SK-N-SH (cell line): ENCODE measurements at regions not wholly inside any gene's neighbourhood (a gene's known extent, or its start where the extent isn't known, plus 50 kb on each side); places are given as distances from the start of the nearest gene placed in this dataset.

Experiments
- CTCF ChIA-PET: fragments of 300-600, 350-600 bp; formaldehyde crosslinking; extraction: SDS; loops from one replicate; lab custom pipeline; 2021; lab: Yijun Ruan, JAX
- POLR2A ChIA-PET: fragments of 350-600 bp; sonication (Branson Sonifier 250); formaldehyde crosslinking; extraction: SDS; loops from one replicate; lab custom pipeline; 2020; ENCODE audit warnings: antibody characterized with exemption, inconsistent platforms; lab: Yijun Ruan, JAX
- DNase-seq: peaks from one replicate; pipeline ENCODE4 v3.0.0; 2012
- H2AFZ ChIP-seq: fragments of 200-600 bp; sonication (generic); 2 replicates; pipeline ENCODE4 v1.8.1; 2016; ENCODE audit warnings: antibody characterized with exemption, mild to moderate bottlenecking, low read depth
- H3F3A ChIP-seq: fragments of 200-600 bp; sonication (generic); replicated peaks from 2 replicates; pipeline ENCODE3; 2016; ENCODE audit warnings: antibody characterized with exemption, mild to moderate bottlenecking; ENCODE audit not compliant: insufficient read depth
- H3K27ac ChIP-seq, 2 experiments: fragments of 200-500 bp in 1 of 2; fragments of 200-600 bp in 1 of 2; sonication (Bioruptor generic) in 1 of 2; sonication (generic), shearing (Covaris generic) in 1 of 2; 2 replicates each; pipeline versions ENCODE4 v1.5.1 to v1.6.1; 2014 to 2016; ENCODE audit warnings: low read depth in 2 of 2, inconsistent platforms in 1 of 2, low read length in 1 of 2, mild to moderate bottlenecking in 1 of 2, mixed read lengths in 1 of 2
- H3K27me3 ChIP-seq: fragments of 200-600 bp; sonication (generic), shearing (Covaris generic); 2 replicates; pipeline ENCODE4 v1.6.1; 2016; ENCODE audit warnings: mixed run types; ENCODE audit not compliant: insufficient read depth
- H3K36me3 ChIP-seq, 2 experiments: fragments of 200-500 bp in 1 of 2; fragments of 200-600 bp in 1 of 2; sonication (Bioruptor generic) in 1 of 2; sonication (generic) in 1 of 2; replicated peaks in 1 of 2; 2 replicates each; pipeline versions ENCODE3 to v1.5.1; 2014 to 2016; ENCODE audit warnings: low read length in 1 of 2, mild to moderate bottlenecking in 1 of 2; ENCODE audit not compliant: insufficient read depth in 2 of 2, control insufficient read depth in 1 of 2
- H3K4me1 ChIP-seq, 2 experiments: fragments of 200-500 bp in 1 of 2; fragments of 200-600 bp in 1 of 2; sonication (Bioruptor generic) in 1 of 2; sonication (generic), shearing (Covaris generic) in 1 of 2; 2 replicates each; pipeline versions ENCODE4 v1.5.1 to v1.6.1; 2014 to 2016; ENCODE audit warnings: low read depth in 1 of 2, low read length in 1 of 2, mixed run types in 1 of 2; ENCODE audit not compliant: insufficient read depth in 2 of 2, control insufficient read depth in 1 of 2
- H3K4me2 ChIP-seq: fragments of 200-600 bp; sonication (generic), shearing (Covaris generic); 2 replicates; pipeline ENCODE4 v1.6.1; 2017; ENCODE audit warnings: mixed run types
- H3K4me3 ChIP-seq, 2 experiments: fragments of 200-500 bp in 1 of 2; fragments of 200-600 bp in 1 of 2; sonication (Bioruptor generic) in 1 of 2; sonication (generic), shearing (Covaris generic) in 1 of 2; 2 replicates each; pipeline versions ENCODE4 v1.5.1 to v1.8.1; 2014 to 2016; ENCODE audit warnings: low read depth in 2 of 2, inconsistent platforms in 1 of 2, low read length in 1 of 2, mild to moderate bottlenecking in 1 of 2, mixed read lengths in 1 of 2, moderate library complexity in 1 of 2
- H3K79me2 ChIP-seq: fragments of 200-600 bp; sonication (generic); 2 replicates; pipeline ENCODE4 v1.8.1; 2017; ENCODE audit warnings: mild to moderate bottlenecking; ENCODE audit not compliant: insufficient read depth
- H3K9ac ChIP-seq: fragments of 200-600 bp; sonication (generic); 2 replicates; pipeline ENCODE4 v1.6.1; 2017; ENCODE audit warnings: mixed run types
- H3K9me2 ChIP-seq: fragments of 200-600 bp; sonication (generic); 2 replicates; pipeline ENCODE4 v1.6.1; 2017; ENCODE audit warnings: mixed run types
- H3K9me3 ChIP-seq: fragments of 200-600 bp; sonication (generic); 2 replicates; pipeline ENCODE4 v1.6.1; 2017; ENCODE audit warnings: mixed run types, mild to moderate bottlenecking, moderate library complexity
- H4K20me1 ChIP-seq: fragments of 200-600 bp; sonication (generic); 2 replicates; pipeline ENCODE4 v1.6.1; 2017; ENCODE audit warnings: mild to moderate bottlenecking, mixed run types; ENCODE audit not compliant: insufficient read depth
- CHD2 ChIP-seq: fragments of 150-350 bp; IDR thresholded peaks from 2 replicates; pipeline ENCODE4 v1.6.1; 2018; ENCODE audit warnings: low read length; ENCODE audit not compliant: partially characterized antibody
- EZH2phosphoT487 ChIP-seq: fragments of 200-600 bp; sonication (generic); IDR thresholded peaks from 2 replicates; pipeline ENCODE4 v1.6.1; 2017; ENCODE audit warnings: low read depth, mixed run types, mild to moderate bottlenecking, antibody characterized with exemption, moderate library complexity, borderline replicate concordance
- FOXM1 ChIP-seq: IDR thresholded peaks from 2 replicates; pipeline ENCODE4 v1.4.0; 2012; ENCODE audit warnings: low read depth, mild to moderate bottlenecking
- RXRA ChIP-seq: IDR thresholded peaks from 2 replicates; pipeline ENCODE4 v1.4.0; 2012; ENCODE audit warnings: low read depth, mild to moderate bottlenecking, borderline replicate concordance
- SIN3A ChIP-seq: IDR thresholded peaks from 2 replicates; pipeline ENCODE4 v1.6.1; 2012; ENCODE audit warnings: low read depth, mild to moderate bottlenecking, low read length, moderate library complexity, borderline replicate concordance
- SMC3 ChIP-seq: IDR thresholded peaks from 2 replicates; pipeline ENCODE4 v1.6.1; 2012; ENCODE audit warnings: low read depth, low read length, improper control_type of control experiment
- TCF12 ChIP-seq: IDR thresholded peaks from 2 replicates; pipeline ENCODE4 v1.4.0; 2012
- WGBS: methylation state at CpG from one replicate; pipeline ENCODE4 v1.1.6; 2017; ENCODE audit warnings: low lambda C conversion rate; 5-methylcytosine and 5-hydroxymethylcytosine counted together
- TF ChIP-seq, protein P1 (sequence below): IDR thresholded peaks from 2 replicates; pipeline ENCODE4 v1.6.1; 2012; ENCODE audit warnings: mild to moderate bottlenecking, low read depth, low read length, moderate library complexity
- TF ChIP-seq, protein P2 (sequence below): fragments of 200-600 bp; sonication (generic); IDR thresholded peaks from 2 replicates; pipeline ENCODE4 v1.6.1; 2017; ENCODE audit warnings: antibody characterized with exemption, mild to moderate bottlenecking, moderate library complexity

DNA sequence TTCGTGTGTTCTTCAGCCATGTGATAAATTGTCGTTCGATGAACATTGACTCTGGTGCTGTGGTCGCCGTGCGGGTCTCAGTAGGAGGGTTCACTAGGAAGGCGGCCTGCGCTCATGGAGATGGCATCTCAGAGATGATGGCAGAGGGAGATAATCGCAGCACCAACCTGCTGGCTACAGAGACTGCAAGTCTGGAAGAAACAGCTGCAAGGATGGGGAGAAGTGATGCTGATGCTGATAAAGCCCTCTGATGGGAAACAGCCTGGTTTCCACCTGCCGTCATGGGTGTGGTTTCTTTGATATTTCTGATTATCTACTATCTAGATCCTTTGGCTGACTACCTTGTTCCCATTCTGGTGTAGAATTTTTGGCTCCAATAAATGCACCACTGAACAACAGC, 130.5 kb upstream of the ANKRD30A start (continued):
- TF ChIP-seq, protein P1, sequence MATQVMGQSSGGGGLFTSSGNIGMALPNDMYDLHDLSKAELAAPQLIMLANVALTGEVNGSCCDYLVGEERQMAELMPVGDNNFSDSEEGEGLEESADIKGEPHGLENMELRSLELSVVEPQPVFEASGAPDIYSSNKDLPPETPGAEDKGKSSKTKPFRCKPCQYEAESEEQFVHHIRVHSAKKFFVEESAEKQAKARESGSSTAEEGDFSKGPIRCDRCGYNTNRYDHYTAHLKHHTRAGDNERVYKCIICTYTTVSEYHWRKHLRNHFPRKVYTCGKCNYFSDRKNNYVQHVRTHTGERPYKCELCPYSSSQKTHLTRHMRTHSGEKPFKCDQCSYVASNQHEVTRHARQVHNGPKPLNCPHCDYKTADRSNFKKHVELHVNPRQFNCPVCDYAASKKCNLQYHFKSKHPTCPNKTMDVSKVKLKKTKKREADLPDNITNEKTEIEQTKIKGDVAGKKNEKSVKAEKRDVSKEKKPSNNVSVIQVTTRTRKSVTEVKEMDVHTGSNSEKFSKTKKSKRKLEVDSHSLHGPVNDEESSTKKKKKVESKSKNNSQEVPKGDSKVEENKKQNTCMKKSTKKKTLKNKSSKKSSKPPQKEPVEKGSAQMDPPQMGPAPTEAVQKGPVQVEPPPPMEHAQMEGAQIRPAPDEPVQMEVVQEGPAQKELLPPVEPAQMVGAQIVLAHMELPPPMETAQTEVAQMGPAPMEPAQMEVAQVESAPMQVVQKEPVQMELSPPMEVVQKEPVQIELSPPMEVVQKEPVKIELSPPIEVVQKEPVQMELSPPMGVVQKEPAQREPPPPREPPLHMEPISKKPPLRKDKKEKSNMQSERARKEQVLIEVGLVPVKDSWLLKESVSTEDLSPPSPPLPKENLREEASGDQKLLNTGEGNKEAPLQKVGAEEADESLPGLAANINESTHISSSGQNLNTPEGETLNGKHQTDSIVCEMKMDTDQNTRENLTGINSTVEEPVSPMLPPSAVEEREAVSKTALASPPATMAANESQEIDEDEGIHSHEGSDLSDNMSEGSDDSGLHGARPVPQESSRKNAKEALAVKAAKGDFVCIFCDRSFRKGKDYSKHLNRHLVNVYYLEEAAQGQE = no peak
- no peak for TF ChIP-seq EZH2phosphoT487
- TF ChIP-seq SMC3 = no peak
- no peak for TF ChIP-seq SIN3A
- TF ChIP-seq TCF12 = no peak

DNA sequence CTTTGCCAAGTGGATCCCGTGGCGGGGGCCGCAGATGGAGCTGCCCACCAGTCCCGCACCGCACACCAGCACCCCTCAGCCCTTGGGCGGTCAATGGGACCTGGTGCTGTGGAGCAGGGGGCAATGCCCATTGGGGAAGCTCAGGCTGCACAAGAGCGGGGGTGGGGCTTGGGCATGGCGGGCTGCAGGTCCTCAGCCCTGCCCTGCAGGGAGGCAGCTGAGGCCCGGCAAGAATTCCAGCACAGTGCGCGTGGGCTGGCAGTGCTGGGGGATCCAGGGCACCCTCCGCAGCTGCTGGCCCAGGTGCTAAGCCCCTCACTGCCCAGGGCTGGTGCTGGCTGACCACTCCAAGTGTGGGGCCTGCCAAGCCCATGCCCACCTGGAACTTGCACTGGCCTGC, 136.2 kb upstream of the ANKRD30A start:
- Histone ChIP-seq H3K27ac (no peak overlapping the region), H3K27me3 (no peaks in the 10 kb centered on the region), H3K4me3 (no peak overlapping the region), H3K79me2 (no peaks in the 10 kb centered on the region), H3K9me3 (peaks cover 3% of the 10 kb centered on the region; the same call in 1 of the 2 replicates), H3K4me1 (no peaks in the 10 kb centered on the region), H3K9ac (no peak overlapping the region), H2AFZ (no peak overlapping the region), H3F3A (no peaks in the 10 kb centered on the region), H3K9me2 (no peaks in the 10 kb centered on the region), H4K20me1 (no peaks in the 10 kb centered on the region), H3K4me2 (no peak overlapping the region), H3K36me3 (no peaks in the 10 kb centered on the region)
- ChIA-PET CTCF (no interaction called here), POLR2A (no interaction called here)
- no peak for DNase-seq
- 7% methylated on average over 3 of the region's 12 CpGs for WGBS
- TF ChIP-seq FOXM1 = no peak
- TF ChIP-seq, protein P2, sequence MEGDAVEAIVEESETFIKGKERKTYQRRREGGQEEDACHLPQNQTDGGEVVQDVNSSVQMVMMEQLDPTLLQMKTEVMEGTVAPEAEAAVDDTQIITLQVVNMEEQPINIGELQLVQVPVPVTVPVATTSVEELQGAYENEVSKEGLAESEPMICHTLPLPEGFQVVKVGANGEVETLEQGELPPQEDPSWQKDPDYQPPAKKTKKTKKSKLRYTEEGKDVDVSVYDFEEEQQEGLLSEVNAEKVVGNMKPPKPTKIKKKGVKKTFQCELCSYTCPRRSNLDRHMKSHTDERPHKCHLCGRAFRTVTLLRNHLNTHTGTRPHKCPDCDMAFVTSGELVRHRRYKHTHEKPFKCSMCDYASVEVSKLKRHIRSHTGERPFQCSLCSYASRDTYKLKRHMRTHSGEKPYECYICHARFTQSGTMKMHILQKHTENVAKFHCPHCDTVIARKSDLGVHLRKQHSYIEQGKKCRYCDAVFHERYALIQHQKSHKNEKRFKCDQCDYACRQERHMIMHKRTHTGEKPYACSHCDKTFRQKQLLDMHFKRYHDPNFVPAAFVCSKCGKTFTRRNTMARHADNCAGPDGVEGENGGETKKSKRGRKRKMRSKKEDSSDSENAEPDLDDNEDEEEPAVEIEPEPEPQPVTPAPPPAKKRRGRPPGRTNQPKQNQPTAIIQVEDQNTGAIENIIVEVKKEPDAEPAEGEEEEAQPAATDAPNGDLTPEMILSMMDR = no peak

DNA sequence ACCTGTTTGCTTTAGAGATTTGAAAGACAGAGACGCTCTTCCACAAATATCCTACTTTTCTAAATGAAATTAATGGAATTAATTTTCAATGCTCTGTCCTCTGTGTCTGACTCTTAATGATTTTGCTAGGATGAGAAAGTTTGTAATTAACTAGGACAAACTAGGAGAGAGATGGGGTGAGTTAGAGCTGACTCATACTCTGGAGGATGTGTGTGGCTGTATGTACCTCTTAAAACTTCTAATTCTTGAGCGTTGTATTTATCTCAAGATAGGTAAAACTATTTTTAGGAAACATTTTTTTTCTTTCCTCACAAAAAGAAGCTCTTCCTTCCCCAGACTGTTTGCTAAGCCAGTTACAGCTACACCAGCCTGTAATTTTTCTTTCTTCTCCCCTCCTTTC, 178.8 kb upstream of the ANKRD30A start:
- CTCF ChIA-PET = no interaction called here
- Histone ChIP-seq H3K36me3 (no peaks in the 10 kb centered on the region), H3K79me2 (no peaks in the 10 kb centered on the region), H3K9me3 (no peaks in the 10 kb centered on the region), H3K4me1 (no peaks in the 10 kb centered on the region), H4K20me1 (no peaks in the 10 kb centered on the region), H3K27me3 (no peaks in the 10 kb centered on the region), H3K9ac (no peak overlapping the region), H3K4me3 (no peak overlapping the region), H3F3A (no peaks in the 10 kb centered on the region), H3K4me2 (no peak overlapping the region), H2AFZ (no peak overlapping the region), H3K9me2 (no peaks in the 10 kb centered on the region), H3K27ac (no peak overlapping the region)
- no peak for DNase-seq
- no peak for TF ChIP-seq RXRA
- no peak for TF ChIP-seq CHD2
- WGBS = 29% methylated on average over 2 of the region's 2 CpGs
- POLR2A ChIA-PET = no interaction called here
